OCI-LY1 (cell line): ENCODE measurements at regions not wholly inside any gene's neighbourhood (a gene's known extent, or its start where the extent isn't known, plus 50 kb on each side); places are given as distances from the start of the nearest gene placed in this dataset.

ENCODE experiments used
- H2AFZ ChIP-seq: fragments of 200-600 bp; sonication (generic), shearing (Covaris generic); 2 replicates; pipeline ENCODE4 v1.6.0; 2014; ENCODE audit warnings: antibody characterized with exemption, mild to moderate bottlenecking, low read length
- H3F3A ChIP-seq: fragments of 200-600 bp; sonication (generic), shearing (Covaris generic); 2 replicates; pipeline ENCODE4 v1.6.0; 2014; ENCODE audit warnings: mild to moderate bottlenecking, antibody characterized with exemption, low read length, moderate library complexity; ENCODE audit not compliant: insufficient read depth
- H3K27ac ChIP-seq: fragments of 200-600 bp; sonication (generic); 2 replicates; pipeline ENCODE4 v1.5.1; 2014; ENCODE audit warnings: low read length, mixed run types, mild to moderate bottlenecking, low read depth; ENCODE audit not compliant: poor library complexity, severe bottlenecking
- H3K27me3 ChIP-seq: fragments of 200-600 bp; sonication (generic); 2 replicates; pipeline ENCODE4 v1.6.0; 2014; ENCODE audit warnings: antibody characterized with exemption, mild to moderate bottlenecking, low read length, moderate library complexity; ENCODE audit not compliant: insufficient read depth
- H3K36me3 ChIP-seq: fragments of 200-600 bp; sonication (generic); 2 replicates; pipeline ENCODE4 v1.6.1; 2014; ENCODE audit warnings: mild to moderate bottlenecking, antibody characterized with exemption, low read length, moderate library complexity, mixed read lengths; ENCODE audit not compliant: insufficient read depth
- H3K4me1 ChIP-seq: fragments of 200-600 bp; sonication (generic); 2 replicates; pipeline ENCODE4 v1.5.1; 2014; ENCODE audit warnings: mild to moderate bottlenecking, low read length, moderate library complexity; ENCODE audit not compliant: insufficient read depth, severe bottlenecking
- H3K4me2 ChIP-seq: fragments of 200-600 bp; sonication (generic), shearing (Covaris generic); 2 replicates; pipeline ENCODE4 v1.6.1; 2014; ENCODE audit warnings: low read length
- H3K4me3 ChIP-seq: fragments of 200-600 bp; sonication (generic); 2 replicates; pipeline ENCODE4 v1.5.1; 2014; ENCODE audit warnings: low read length, low read depth, mild to moderate bottlenecking, mixed read lengths; ENCODE audit not compliant: poor library complexity, severe bottlenecking
- H3K79me2 ChIP-seq: fragments of 200-600 bp; shearing (Covaris generic); 2 replicates; pipeline ENCODE4 v1.6.1; 2016; ENCODE audit warnings: mixed run types, low read length, mixed read lengths; ENCODE audit not compliant: insufficient read depth
- H3K9ac ChIP-seq: fragments of 200-600 bp; sonication (generic), shearing (Covaris generic); 2 replicates; pipeline ENCODE4 v1.6.1; 2014; ENCODE audit warnings: mild to moderate bottlenecking, low read length, mixed read lengths
- H3K9me2 ChIP-seq: fragments of 200-600 bp; sonication (generic), shearing (Covaris generic); 2 replicates; pipeline ENCODE4 v1.6.1; 2014; ENCODE audit warnings: low read depth, mild to moderate bottlenecking, low read length, mixed read lengths
- H3K9me3 ChIP-seq: fragments of 200-600 bp; shearing (Covaris generic); 2 replicates; pipeline ENCODE4 v1.6.1; 2014; ENCODE audit warnings: low read length, mixed read lengths
- H4K20me1 ChIP-seq: fragments of 200-600 bp; sonication (generic), shearing (Covaris generic); 2 replicates; pipeline ENCODE4 v1.6.0; 2016; ENCODE audit warnings: mild to moderate bottlenecking, low read length; ENCODE audit not compliant: insufficient read depth
- EZH2 ChIP-seq: fragments of 200-600 bp; sonication (generic), shearing (Covaris generic); IDR thresholded peaks from 2 replicates; pipeline ENCODE4 v1.8.0; 2017; ENCODE audit warnings: borderline replicate concordance, mixed run types, mild to moderate bottlenecking, antibody characterized with exemption, low read length, moderate library complexity, mixed read lengths
- TF ChIP-seq, protein P1 (sequence below): fragments of 200-600 bp; sonication (generic), shearing (Covaris generic); IDR thresholded peaks from 2 replicates; pipeline ENCODE4 v1.5.1; 2017; ENCODE audit warnings: mild to moderate bottlenecking, antibody characterized with exemption, low read length, moderate library complexity, mixed read lengths

GRCh38 chr18:10228326-10228725 is 226.1 kb upstream of the APCDD1 start:
- no peaks in the 10 kb centered on the region; the same call in 1 of the 2 replicates for H3K9me3 ChIP-seq
- H3K4me3 ChIP-seq: no peak overlapping the region
- H3K4me1 ChIP-seq: no peaks in the 10 kb centered on the region
- H3K27me3 ChIP-seq: no peaks in the 10 kb centered on the region; the same call in 1 of the 2 replicates
- H3K4me2 ChIP-seq: no peak overlapping the region
- H3K79me2 ChIP-seq: no peaks in the 10 kb centered on the region
- H4K20me1 ChIP-seq: no peaks in the 10 kb centered on the region
- no peaks in the 10 kb centered on the region for H3K36me3 ChIP-seq
- no peaks in the 10 kb centered on the region for H3F3A ChIP-seq
- no peak overlapping the region for H3K9ac ChIP-seq
- H3K9me2 ChIP-seq: no peaks in the 10 kb centered on the region
- H2AFZ ChIP-seq: no peak overlapping the region
- no peak overlapping the region for H3K27ac ChIP-seq
- no peak for TF ChIP-seq EZH2
- TF ChIP-seq, protein P1, sequence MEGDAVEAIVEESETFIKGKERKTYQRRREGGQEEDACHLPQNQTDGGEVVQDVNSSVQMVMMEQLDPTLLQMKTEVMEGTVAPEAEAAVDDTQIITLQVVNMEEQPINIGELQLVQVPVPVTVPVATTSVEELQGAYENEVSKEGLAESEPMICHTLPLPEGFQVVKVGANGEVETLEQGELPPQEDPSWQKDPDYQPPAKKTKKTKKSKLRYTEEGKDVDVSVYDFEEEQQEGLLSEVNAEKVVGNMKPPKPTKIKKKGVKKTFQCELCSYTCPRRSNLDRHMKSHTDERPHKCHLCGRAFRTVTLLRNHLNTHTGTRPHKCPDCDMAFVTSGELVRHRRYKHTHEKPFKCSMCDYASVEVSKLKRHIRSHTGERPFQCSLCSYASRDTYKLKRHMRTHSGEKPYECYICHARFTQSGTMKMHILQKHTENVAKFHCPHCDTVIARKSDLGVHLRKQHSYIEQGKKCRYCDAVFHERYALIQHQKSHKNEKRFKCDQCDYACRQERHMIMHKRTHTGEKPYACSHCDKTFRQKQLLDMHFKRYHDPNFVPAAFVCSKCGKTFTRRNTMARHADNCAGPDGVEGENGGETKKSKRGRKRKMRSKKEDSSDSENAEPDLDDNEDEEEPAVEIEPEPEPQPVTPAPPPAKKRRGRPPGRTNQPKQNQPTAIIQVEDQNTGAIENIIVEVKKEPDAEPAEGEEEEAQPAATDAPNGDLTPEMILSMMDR: no peak

- Histone ChIP-seq H3K4me2 (no peak overlapping the region), H3K27me3 (no peaks in the 10 kb centered on the region; the same call in 1 of the 2 replicates), H3K9me3 (no peaks in the 10 kb centered on the region; the same call in 1 of the 2 replicates), H3K79me2 (no peaks in the 10 kb centered on the region), H3K36me3 (no peaks in the 10 kb centered on the region), H3K9me2 (no peaks in the 10 kb centered on the region), H3K4me3 (no peak overlapping the region), H3K27ac (no peak overlapping the region), H3F3A (no peaks in the 10 kb centered on the region), H4K20me1 (no peaks in the 10 kb centered on the region), H3K9ac (no peak overlapping the region), H3K4me1 (no peaks in the 10 kb centered on the region), H2AFZ (no peak overlapping the region)
- no peak for TF ChIP-seq EZH2
- TF ChIP-seq, protein P1: no peak
Measured at GRCh38 chr18:10229458-10229857, 225.0 kb upstream of the APCDD1 start.

DNA sequence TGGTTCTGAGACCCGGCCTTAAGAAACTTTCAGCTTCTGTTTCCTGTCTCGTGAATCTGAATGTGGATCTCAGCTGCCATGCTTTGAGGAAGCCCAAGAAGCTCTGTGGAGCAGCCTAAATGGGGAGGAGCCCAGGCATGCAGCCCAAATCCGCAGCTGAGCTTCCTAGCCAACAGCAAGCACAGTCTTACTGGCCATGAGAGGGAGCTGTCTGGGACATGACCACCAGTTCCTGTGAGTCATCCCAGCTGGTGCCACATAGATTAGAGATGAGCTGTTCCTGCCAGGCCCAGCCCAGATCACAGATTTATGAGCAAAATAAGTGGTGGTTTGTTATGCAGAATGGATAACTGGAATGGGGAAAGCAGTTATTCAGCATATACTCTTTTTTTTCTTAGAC is 224.4 kb upstream of the APCDD1 start:
- H3K4me3 ChIP-seq: no peak overlapping the region
- no peaks in the 10 kb centered on the region; the same call in 1 of the 2 replicates for H3K9me3 ChIP-seq
- H3K4me2 ChIP-seq: no peak overlapping the region
- no peaks in the 10 kb centered on the region; the same call in 1 of the 2 replicates for H3K27me3 ChIP-seq
- no peak overlapping the region for H3K27ac ChIP-seq
- H3K9me2 ChIP-seq: no peaks in the 10 kb centered on the region
- H3K79me2 ChIP-seq: no peaks in the 10 kb centered on the region
- no peaks in the 10 kb centered on the region for H4K20me1 ChIP-seq
- H3K4me1 ChIP-seq: no peaks in the 10 kb centered on the region
- no peak overlapping the region for H2AFZ ChIP-seq
- TF ChIP-seq EZH2: no peak
- no peaks in the 10 kb centered on the region for H3F3A ChIP-seq
- no peak overlapping the region for H3K9ac ChIP-seq
- no peaks in the 10 kb centered on the region for H3K36me3 ChIP-seq

DNA sequence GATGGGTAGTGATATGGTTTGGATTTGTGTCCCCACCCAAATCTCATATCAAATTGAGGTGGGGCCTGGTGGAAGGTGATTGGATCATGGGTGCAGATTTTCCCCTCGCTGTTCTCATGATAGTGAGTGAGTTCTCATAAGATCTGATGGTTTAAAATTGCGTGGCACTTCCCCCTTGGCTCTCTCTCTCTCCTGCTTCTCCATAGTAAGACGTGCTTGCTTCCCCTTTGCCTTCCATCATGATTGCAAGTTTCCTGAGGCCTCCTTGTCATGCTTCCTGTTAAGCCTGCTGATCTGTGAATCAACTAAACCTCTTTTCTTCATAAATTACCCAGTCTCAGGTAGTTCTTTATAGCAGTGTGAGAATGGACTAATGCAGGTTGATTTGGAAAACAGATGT is 223.2 kb upstream of the APCDD1 start:
- TF ChIP-seq, protein P1: no peak
- no peaks in the 10 kb centered on the region for H4K20me1 ChIP-seq
- no peaks in the 10 kb centered on the region for H3K79me2 ChIP-seq
- no peak overlapping the region for H3K9ac ChIP-seq
- H3F3A ChIP-seq: no peaks in the 10 kb centered on the region
- H3K9me2 ChIP-seq: no peaks in the 10 kb centered on the region
- H3K4me1 ChIP-seq: no peaks in the 10 kb centered on the region
- H3K36me3 ChIP-seq: no peaks in the 10 kb centered on the region
- H2AFZ ChIP-seq: no peak overlapping the region
- H3K4me3 ChIP-seq: no peak overlapping the region
- no peak overlapping the region for H3K4me2 ChIP-seq
- H3K27me3 ChIP-seq: no peaks in the 10 kb centered on the region
- no peak overlapping the region for H3K27ac ChIP-seq
- no peaks in the 10 kb centered on the region for H3K9me3 ChIP-seq
